ENCODE measurements at regions not wholly inside any gene's neighbourhood (a gene's known extent, or its start where the extent isn't known, plus 50 kb on each side); places are given as distances from the start of the nearest gene placed in this dataset.

- no peak for TF ChIP-seq CTCF (conservative IDR thresholded peaks at IDR 0.05; ENCODE audit: low read depth in 2 of 2)
- TF ChIP-seq EZH2 (IDR thresholded peaks at IDR 0.05; ENCODE audit: low read depth, unreplicated experiment) = no peak
- TF ChIP-seq POLR2AphosphoS5 (IDR thresholded peaks at IDR 0.05; ENCODE audit: low read depth) = no peak
- no peak for TF ChIP-seq REST (IDR thresholded peaks at IDR 0.05; ENCODE audit: unreplicated experiment)
- TF ChIP-seq ETS1 (IDR thresholded peaks at IDR 0.05) = no peak
- no peak for TF ChIP-seq CREB1 (CRISPR knock-in tag; IDR thresholded peaks at IDR 0.05; ENCODE audit: low read depth)
- TF ChIP-seq ZNF331 (CRISPR knock-in tag; IDR thresholded peaks at IDR 0.05; ENCODE audit: low read depth) = no peak
- TF ChIP-seq ZNF462 (CRISPR knock-in tag; IDR thresholded peaks at IDR 0.05) = no peak
Measured at GRCh38 chrY:21827593-21827992, 66.7 kb downstream of the RBMY1D start.
